ENCODE measurements at regions not wholly inside any gene's neighbourhood (a gene's known extent, or its start where the extent isn't known, plus 50 kb on each side); places are given as distances from the start of the nearest gene placed in this dataset.

- no peak for TF ChIP-seq CTCF (IDR thresholded peaks at IDR 0.05)
- TF ChIP-seq POLR2A (IDR thresholded peaks at IDR 0.05) = no peak
- no peak for TF ChIP-seq EP300 (IDR thresholded peaks at IDR 0.05; ENCODE audit: low read depth)
These were observed 111.7 kb downstream of the PABPC4L start for GRCh38 chr4:134089885-134090284.
